ENCODE measurements at regions not wholly inside any gene's neighbourhood (a gene's known extent, or its start where the extent isn't known, plus 50 kb on each side); places are given as distances from the start of the nearest gene placed in this dataset.

GRCh38 chr3:194218646-194219453, 82.9 kb downstream of the HES1 start:
- no peak for DNase-seq

- no peak for DNase-seq
Observed at GRCh38 chr3:194219826-194220410, 84.0 kb downstream of the HES1 start.

- DNase-seq, result no peak
Observed at GRCh38 chr3:194220901-194221326, 85.0 kb downstream of the HES1 start.

- no peak for DNase-seq
Observed at GRCh38 chr3:194221336-194221735, 85.4 kb downstream of the HES1 start.

- DNase-seq, result no peak
Observed at GRCh38 chr3:194223951-194224350, 88.0 kb downstream of the HES1 start.

GRCh38 chr3:194224471-194225417, 88.8 kb downstream of the HES1 start:
- no peak for DNase-seq

GRCh38 chr3:194225418-194225812, 89.5 kb downstream of the HES1 start:
- no peak for DNase-seq

GRCh38 chr3:194225988-194226663, 90.2 kb downstream of the HES1 start:
- DNase-seq, result no peak

GRCh38 chr3:194231929-194232832, 96.2 kb downstream of the HES1 start:
- DNase-seq, result no peak

GRCh38 chr3:194233150-194233549, 97.2 kb downstream of the HES1 start:
- no peak for DNase-seq

GRCh38 chr3:194235160-194235559, 99.2 kb downstream of the HES1 start:
- no peak for DNase-seq

- no peak for DNase-seq
Observed at GRCh38 chr3:194237110-194237509, 101.2 kb downstream of the HES1 start.

- no peak for DNase-seq
Observed at GRCh38 chr3:194240766-194241165, 104.8 kb downstream of the HES1 start.

GRCh38 chr3:194243172-194243837, 107.4 kb downstream of the HES1 start:
- DNase-seq, result no peak

- no peak for DNase-seq
Observed at GRCh38 chr3:194244167-194244566, 107.0 kb downstream of the CPN2 start.

GRCh38 chr3:194245474-194245873, 105.7 kb downstream of the CPN2 start:
- DNase-seq, result no peak

- DNase-seq, result no peak
Observed at GRCh38 chr3:194245975-194246561, 105.1 kb downstream of the CPN2 start.

GRCh38 chr3:194246709-194247349, 104.3 kb downstream of the CPN2 start:
- DNase-seq, result no peak

GRCh38 chr3:194247350-194247740, 103.8 kb downstream of the CPN2 start:
- DNase-seq, result no peak
